Keratinocyte (primary cell): ENCODE measurements at regions not wholly inside any gene's neighbourhood (a gene's known extent, or its start where the extent isn't known, plus 50 kb on each side); places are given as distances from the start of the nearest gene placed in this dataset.

ENCODE experiments used
- DNase-seq: peaks from one replicate; pipeline ENCODE4 v3.0.0-alpha.2; 2011; ENCODE audit warnings: low read depth, missing footprints, low spot score
- FAIRE-seq: peaks from 2 replicates; lab custom pipeline; 2011; peaks lifted over from hg19 to GRCh38; lab: Jason Lieb, UNC
- H2AFZ ChIP-seq: 2 replicates; pipeline ENCODE4 v1.6.0; 2012; ENCODE audit warnings: low read length, control low read depth, inconsistent platforms; ENCODE audit not compliant: control insufficient read depth
- H3K27ac ChIP-seq: 2 replicates; pipeline ENCODE4 v1.5.1; 2011; ENCODE audit warnings: low read length; ENCODE audit not compliant: control insufficient read depth, insufficient read depth
- H3K27me3 ChIP-seq: 3 replicates; pipeline ENCODE4 v1.6.0; 2011; ENCODE audit warnings: low read length; ENCODE audit not compliant: control insufficient read depth, insufficient read depth; ENCODE audit errors: extremely low read depth
- H3K36me3 ChIP-seq, 2 experiments: 2 replicates in 1 of 2; 3 replicates in 1 of 2; pipeline ENCODE4 v1.5.1; 2011; ENCODE audit warnings: low read length in 2 of 2, mild to moderate bottlenecking in 1 of 2; ENCODE audit not compliant: control insufficient read depth in 2 of 2, insufficient read depth in 2 of 2; ENCODE audit errors: extremely low read depth in 1 of 2
- H3K4me1 ChIP-seq: 3 replicates; pipeline ENCODE4 v1.5.1; 2011; ENCODE audit warnings: low read length; ENCODE audit not compliant: control insufficient read depth, insufficient read depth; ENCODE audit errors: extremely low read depth
- H3K4me2 ChIP-seq: 3 replicates; pipeline ENCODE4 v1.6.0; 2011; ENCODE audit warnings: low read depth, low read length; ENCODE audit not compliant: control insufficient read depth, insufficient read depth; ENCODE audit errors: extremely low read depth
- H3K4me3 ChIP-seq, 3 experiments: fragments of 200-600 bp in 1 of 3; sonication (generic) in 1 of 3; 2 replicates in 2 of 3; 3 replicates in 1 of 3; pipeline ENCODE4 v1.5.1; 2011 to 2016; ENCODE audit warnings: low read length in 3 of 3, mild to moderate bottlenecking in 3 of 3, control low read depth in 2 of 3, inconsistent platforms in 1 of 3, low read depth in 1 of 3, mixed read lengths in 1 of 3, mixed run types in 1 of 3, moderate library complexity in 1 of 3; ENCODE audit not compliant: control insufficient read depth in 2 of 3, insufficient read depth in 2 of 3; ENCODE audit errors: extremely low read depth in 1 of 3
- H3K79me2 ChIP-seq: 2 replicates; pipeline ENCODE4 v1.6.0; 2012; ENCODE audit warnings: low read length; ENCODE audit not compliant: control insufficient read depth, insufficient read depth
- H3K9ac ChIP-seq: 3 replicates; pipeline ENCODE4 v1.6.0; 2011; ENCODE audit warnings: low read length; ENCODE audit not compliant: control insufficient read depth, insufficient read depth; ENCODE audit errors: extremely low read depth
- H3K9me1 ChIP-seq: 3 replicates; pipeline ENCODE4 v1.6.0; 2011; ENCODE audit warnings: low read length; ENCODE audit not compliant: control insufficient read depth, insufficient read depth; ENCODE audit errors: extremely low read depth
- H3K9me3 ChIP-seq: 2 replicates; pipeline ENCODE4 v1.5.1; 2012; ENCODE audit warnings: low read depth, low read length; ENCODE audit not compliant: control insufficient read depth
- H4K20me1 ChIP-seq: 3 replicates; pipeline ENCODE4 v1.6.0; 2011; ENCODE audit warnings: low read length; ENCODE audit not compliant: control insufficient read depth, insufficient read depth; ENCODE audit errors: extremely low read depth
- CTCF ChIP-seq, 3 experiments: IDR thresholded peaks in 1 of 3; conservative IDR thresholded peaks in 1 of 3; optimal IDR thresholded peaks in 1 of 3; 2 replicates in 2 of 3; 3 replicates in 1 of 3; pipeline versions ENCODE3 to v1.5.1; 2011; ENCODE audit warnings: low read length in 3 of 3, mild to moderate bottlenecking in 3 of 3, moderate library complexity in 2 of 3, control low read depth in 1 of 3, inconsistent platforms in 1 of 3; ENCODE audit not compliant: insufficient read depth in 2 of 3; ENCODE audit errors: extremely low read depth in 1 of 3
- EZH2 ChIP-seq: IDR thresholded peaks from one replicate; pipeline ENCODE4 v1.6.1; 2012; ENCODE audit warnings: inconsistent platforms, mild to moderate bottlenecking, low read length, moderate library complexity
- dilution Hi-C: fragments of 300-500 bp; cut with MboI; formaldehyde crosslinking; loops from one replicate; pipeline ENCODE4 v1.7.0; 2020; ENCODE audit warnings: low sequenced_read_pairs; ENCODE audit not compliant: extremely low pct_ligation_motif_present

- no peaks in the 10 kb centered on the region for H3K27me3 ChIP-seq
- TF ChIP-seq CTCF (optimal IDR thresholded peaks at IDR 0.05 in 1 of 3, IDR thresholded peaks at IDR 0.05 in 1 of 3, conservative IDR thresholded peaks at IDR 0.05 in 1 of 3; ENCODE audit: extremely low read depth in 1 of 3, insufficient read depth in 2 of 3, low read length in 3 of 3) = no peak
- no peaks in the 10 kb centered on the region for H3K79me2 ChIP-seq
- H3K4me3 ChIP-seq = no peak overlapping the region
- peaks cover under 1% of the 10 kb centered on the region for H3K4me1 ChIP-seq
- dilution Hi-C loops = no loop called here
- H3K4me2 ChIP-seq = no peak overlapping the region
- no peak overlapping the region for H3K9ac ChIP-seq
- no peaks in the 10 kb centered on the region for H3K36me3 ChIP-seq
- H2AFZ ChIP-seq = no peak overlapping the region
- H4K20me1 ChIP-seq = no peaks in the 10 kb centered on the region
- FAIRE-seq (no peak), DNase-seq (no peak)
- H3K9me3 ChIP-seq = no peaks in the 10 kb centered on the region
- H3K27ac ChIP-seq = no peak overlapping the region
- no peaks in the 10 kb centered on the region for H3K9me1 ChIP-seq
Observed at GRCh38 chr6:134821397-134821796, 128.5 kb downstream of the ALDH8A1 start.

GRCh38 chr6:134819863-134820800 is 129.8 kb downstream of the ALDH8A1 start:
- no peaks in the 10 kb centered on the region for H4K20me1 ChIP-seq
- H3K4me1 ChIP-seq = no peaks in the 10 kb centered on the region
- no peaks in the 10 kb centered on the region for H3K36me3 ChIP-seq
- H3K27me3 ChIP-seq = no peaks in the 10 kb centered on the region
- TF ChIP-seq CTCF (optimal IDR thresholded peaks at IDR 0.05 in 1 of 3, IDR thresholded peaks at IDR 0.05 in 1 of 3, conservative IDR thresholded peaks at IDR 0.05 in 1 of 3; ENCODE audit: extremely low read depth in 1 of 3, insufficient read depth in 2 of 3, low read length in 3 of 3) = no peak
- no peak for TF ChIP-seq EZH2
- H3K9me3 ChIP-seq = no peaks in the 10 kb centered on the region
- dilution Hi-C loops = no loop called here
- H3K9me1 ChIP-seq = no peaks in the 10 kb centered on the region
- DNase-seq (no peak), FAIRE-seq (no peak)
- H3K9ac ChIP-seq = no peak overlapping the region
- no peak overlapping the region for H2AFZ ChIP-seq
- H3K4me2 ChIP-seq = no peak overlapping the region
- no peaks in the 10 kb centered on the region for H3K79me2 ChIP-seq
- no peak overlapping the region for H3K4me3 ChIP-seq
- H3K27ac ChIP-seq = no peak overlapping the region
